GM10266 (cell line): ENCODE measurements at regions not wholly inside any gene's neighbourhood (a gene's known extent, or its start where the extent isn't known, plus 50 kb on each side); places are given as distances from the start of the nearest gene placed in this dataset.

Source experiments
- DNase-seq: peaks from one replicate; pipeline ENCODE4 v3.0.0; 2012; ENCODE audit errors: extremely low spot score
- CTCF ChIP-seq: IDR thresholded peaks from 2 replicates; pipeline ENCODE4 v1.5.1; 2012; ENCODE audit warnings: mild to moderate bottlenecking, low read depth; ENCODE audit not compliant: control insufficient read depth, insufficient read depth; ENCODE audit errors: missing control alignments

DNA sequence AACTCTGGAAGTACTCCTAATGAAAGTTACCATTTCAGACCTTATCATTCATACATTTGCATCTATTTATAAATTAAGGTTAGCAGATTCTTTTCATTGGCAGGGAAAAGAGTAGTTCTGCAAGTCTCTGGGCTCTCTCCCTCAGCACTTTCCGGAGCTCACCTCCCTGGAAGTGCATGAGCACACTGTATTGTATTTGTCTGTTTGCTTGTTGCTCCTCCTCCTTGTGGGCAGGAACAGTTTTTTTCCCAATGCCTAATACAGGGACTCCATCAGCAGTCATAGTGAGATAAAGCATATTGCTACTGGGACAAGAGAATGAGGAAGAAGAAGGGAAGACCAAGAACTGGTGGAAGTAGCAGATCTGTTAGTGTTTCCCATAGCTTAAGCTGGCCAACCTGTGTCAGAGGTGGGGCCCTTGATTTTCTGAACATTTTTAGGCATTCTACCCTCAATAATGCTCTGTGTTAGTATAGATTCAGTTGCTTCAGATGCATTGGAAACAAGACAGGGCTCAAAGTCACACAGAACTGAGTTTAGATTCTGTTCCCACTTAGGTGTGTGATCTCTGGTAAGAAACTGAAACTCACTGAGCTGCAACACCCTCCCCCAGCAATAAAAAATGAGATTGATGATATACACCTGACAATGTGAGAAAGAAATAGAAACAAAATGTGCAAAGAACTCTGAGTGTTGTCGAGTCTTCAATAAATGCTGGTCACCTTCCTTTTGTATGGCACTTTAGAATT lies 407.8 kb downstream of the TUSC7 start:
- DNase-seq = no peak
- TF ChIP-seq CTCF = no peak

DNA sequence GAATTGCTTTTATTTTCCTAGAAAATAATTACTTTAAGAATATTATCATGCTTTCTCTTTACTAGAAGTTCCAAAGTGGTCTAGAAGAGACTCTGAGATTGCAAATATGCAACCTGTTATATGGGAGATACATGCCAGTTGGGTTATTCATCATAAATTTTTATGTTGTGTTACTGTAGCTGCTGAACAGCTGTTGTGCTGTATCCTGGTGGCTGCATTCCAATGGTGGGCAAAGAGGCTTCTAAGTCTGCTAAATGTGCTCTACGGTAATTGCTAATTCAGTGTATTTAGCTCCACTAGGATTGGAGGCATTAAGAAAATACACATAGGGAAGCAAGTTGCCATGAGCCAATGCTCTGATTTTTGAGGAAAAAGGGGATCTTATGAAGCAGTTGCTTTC lies 409.0 kb downstream of the TUSC7 start:
- no peak for TF ChIP-seq CTCF
- no peak for DNase-seq

DNA sequence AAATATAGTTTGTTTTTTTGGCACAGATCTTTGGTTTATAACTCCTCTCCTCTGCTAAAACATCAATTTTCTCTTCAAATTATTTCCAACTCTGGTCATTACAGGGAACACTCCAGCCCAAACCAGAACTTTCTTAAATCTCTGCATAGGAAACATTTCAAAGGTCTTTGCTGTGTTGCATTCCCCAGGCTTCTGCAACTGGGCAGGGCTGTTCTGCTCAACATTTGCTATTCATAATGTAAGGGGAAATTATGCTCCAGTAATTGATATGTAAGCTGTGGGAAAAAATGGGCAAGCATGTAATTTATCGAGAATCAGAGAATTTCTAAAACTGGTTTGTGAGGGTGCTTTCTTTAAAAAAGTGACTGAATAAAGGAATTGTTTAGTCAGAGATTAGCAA lies 410.4 kb downstream of the TUSC7 start:
- TF ChIP-seq CTCF = no peak
- no peak for DNase-seq

GRCh38 chr3:117122609-117123008 lies 413.0 kb downstream of the TUSC7 start:
- TF ChIP-seq CTCF = no peak
- DNase-seq = no peak

DNA sequence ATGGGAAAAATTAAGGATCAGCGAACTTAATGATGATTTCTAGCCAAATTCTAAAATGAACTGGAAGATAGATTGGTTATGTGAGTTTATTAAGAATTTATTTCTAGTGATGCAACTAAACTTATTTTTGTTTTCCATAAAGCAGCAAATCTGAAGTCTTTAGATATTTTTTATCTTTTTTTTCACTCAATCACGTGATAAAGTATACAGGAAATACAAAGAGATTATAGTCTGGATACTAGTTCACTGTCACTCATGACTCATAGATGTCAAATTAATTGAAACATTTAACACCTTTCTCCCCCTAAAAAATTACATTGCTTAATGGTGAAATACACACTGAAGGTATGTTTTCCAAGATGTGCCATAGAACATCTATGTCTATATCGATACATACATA lies 416.9 kb downstream of the TUSC7 start:
- DNase-seq = no peak
- no peak for TF ChIP-seq CTCF

- DNase-seq = no peak
- no peak for TF ChIP-seq CTCF
These were observed 417.5 kb downstream of the TUSC7 start for GRCh38 chr3:117126946-117127546.

- DNase-seq = no peak
- no peak for TF ChIP-seq CTCF
These were observed 418.6 kb downstream of the TUSC7 start for GRCh38 chr3:117128133-117128532.
